Right renal pelvis (tissue), 4 donors: ENCODE measurements at regions not wholly inside any gene's neighbourhood (a gene's known extent, or its start where the extent isn't known, plus 50 kb on each side); places are given as distances from the start of the nearest gene placed in this dataset.
"Not testable (repeated sequence)": the region's sequence is repeated elsewhere in the genome, so short reads cannot be mapped to it uniquely, and the experiment has no call there.

Source experiments
- DNase-seq, 4 donors: peaks; one replicate each; pipeline ENCODE4 v3.0.0-alpha.2; 2013; ENCODE audit warnings: low read depth in 4 of 4, low spot score in 3 of 4, missing footprints in 1 of 4

DNA sequence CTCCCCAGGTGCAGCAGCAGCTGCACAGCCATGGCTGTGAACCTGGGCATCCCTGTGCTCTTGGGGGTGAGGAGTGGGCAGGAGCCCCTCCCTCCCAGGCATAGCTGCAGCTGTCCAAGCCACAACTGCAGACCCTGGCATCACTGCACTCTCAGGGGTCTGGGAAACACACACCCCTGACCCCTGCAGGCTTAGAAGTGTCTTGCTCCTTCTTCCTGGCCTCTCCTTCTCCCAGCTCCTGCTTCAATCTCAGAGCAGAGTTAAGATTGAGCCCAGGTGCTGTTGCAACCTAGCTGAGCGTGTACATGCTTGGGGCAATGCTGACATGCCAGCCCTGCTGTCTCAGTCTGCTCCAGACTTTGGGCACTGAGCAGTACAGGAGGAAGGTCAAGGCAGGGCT, 833.6 kb downstream of the FLRT2 start:
- DNase-seq = no peak

DNA sequence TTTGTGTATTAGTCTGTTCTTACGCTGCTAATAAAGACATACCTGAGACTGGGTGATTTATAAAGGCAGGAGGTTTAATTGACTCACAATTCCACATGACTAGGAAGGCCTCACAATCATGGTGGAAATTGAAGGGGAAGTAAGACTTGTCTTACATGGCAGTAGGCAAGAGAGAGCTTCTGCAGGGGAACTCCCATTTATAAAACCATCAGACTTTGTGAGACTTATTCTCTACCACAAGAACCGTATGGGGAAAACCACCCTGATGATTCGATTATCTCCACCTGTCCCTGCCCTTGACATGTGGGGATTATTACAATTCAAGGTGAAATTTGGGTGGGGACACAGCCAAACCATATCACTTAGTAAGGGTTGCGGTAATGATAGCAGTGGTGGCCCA, 833.1 kb downstream of the FLRT2 start:
- DNase-seq = no peak

DNA sequence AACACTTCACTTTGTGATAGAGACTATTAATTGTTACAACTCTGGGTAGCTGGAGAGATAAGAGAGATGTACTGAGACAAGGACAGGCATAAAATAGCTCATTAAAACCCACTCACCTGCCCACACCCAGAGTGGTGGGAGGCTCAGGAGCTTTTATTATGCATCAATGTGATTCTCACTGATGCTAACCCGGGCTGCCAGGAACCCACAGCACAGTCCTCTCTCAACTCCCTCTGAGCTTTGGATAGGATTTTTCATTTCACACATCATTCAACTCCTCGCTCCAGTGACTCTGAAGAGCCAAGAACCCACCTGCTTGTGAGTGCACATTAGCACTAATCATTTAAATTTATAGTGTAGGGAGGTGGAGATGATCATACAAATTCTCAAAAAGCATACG, 827.9 kb downstream of the FLRT2 start:
- DNase-seq = peak in 2 of 4 donors; percentile 14 to 20

DNA sequence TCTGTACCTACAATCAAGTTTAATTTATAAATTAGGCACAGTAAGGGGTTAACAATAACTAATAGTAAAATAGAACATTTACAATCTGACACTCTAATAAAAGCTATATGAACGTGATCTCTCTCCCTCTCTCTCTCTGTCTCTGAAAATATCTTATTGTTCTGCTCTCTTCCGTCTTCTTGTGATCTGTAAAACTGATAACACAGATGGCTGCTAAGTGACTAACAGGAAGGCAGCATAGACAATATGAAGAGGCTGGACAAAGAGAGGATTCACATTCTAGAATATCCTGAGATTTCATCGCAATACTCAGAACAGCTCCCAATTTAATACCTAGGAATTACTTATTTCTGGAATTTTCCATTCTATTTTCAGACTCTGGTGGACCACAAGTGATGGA, 827.2 kb downstream of the FLRT2 start:
- DNase-seq = no peak

DNA sequence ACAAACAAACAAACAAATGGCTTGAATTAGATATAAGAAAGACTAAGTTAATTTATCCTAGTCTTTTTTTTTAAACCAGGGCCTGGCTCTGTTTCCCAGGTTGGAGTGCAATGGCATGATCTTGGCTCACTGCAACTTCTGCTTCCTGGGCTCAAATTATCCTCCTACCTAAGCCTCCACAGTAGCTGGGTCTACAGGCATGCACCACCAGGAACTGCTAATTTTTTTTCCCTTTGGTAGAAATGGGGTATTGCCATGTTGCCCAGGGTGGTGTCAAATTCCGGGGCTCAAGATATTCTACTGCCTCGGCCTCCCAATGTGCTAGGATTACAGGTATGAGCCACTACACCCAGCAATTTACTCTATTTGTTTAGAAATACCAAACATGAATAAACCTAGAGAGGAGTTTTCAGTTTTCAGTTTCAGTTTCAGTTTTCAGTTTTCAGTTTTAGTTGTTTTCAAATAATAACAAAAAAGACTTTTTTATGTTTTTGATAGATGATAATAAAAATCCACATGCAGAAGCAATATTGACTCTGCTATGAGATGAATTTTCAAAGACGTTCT, 817.0 kb downstream of the FLRT2 start:
- DNase-seq = no peak

DNA sequence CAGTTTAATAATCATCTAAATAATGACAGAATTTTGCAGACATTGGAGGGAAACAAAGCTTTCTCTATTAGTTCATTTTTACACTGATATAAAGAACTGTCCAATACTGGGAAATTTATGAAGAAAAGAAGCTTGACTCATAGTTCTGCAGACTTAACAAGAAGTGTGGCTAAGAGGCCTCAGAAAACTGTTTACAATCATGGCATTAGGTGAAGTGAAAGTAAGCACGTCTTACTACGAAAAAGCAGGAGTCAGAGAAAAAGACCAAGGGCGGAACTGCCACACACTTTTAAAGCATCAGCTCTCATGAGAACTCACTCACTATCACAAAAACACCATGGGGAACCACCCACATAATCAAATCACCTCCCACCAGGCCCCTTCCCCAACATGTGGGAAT, 804.4 kb downstream of the FLRT2 start:
- DNase-seq = no peak

DNA sequence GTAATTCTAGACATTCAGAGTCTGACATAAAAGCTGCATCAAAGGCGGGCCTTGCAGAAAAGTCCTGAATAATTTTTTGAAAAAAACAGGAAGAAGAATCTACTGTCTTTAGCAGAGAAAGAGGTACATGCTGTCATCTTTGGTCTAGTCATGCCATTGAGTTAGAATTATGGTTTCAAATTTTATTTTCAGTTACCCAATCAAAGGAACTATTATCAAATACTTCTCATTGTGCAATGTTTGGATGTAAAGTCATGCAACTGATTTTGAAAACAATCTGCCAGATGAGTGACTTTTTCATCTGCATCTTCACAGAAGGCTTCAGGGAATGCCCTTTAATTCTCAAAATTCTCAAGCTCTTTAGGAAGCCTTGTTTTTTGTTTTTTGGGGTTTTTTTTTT, 803.5 kb downstream of the FLRT2 start:
- DNase-seq = no peak

DNA sequence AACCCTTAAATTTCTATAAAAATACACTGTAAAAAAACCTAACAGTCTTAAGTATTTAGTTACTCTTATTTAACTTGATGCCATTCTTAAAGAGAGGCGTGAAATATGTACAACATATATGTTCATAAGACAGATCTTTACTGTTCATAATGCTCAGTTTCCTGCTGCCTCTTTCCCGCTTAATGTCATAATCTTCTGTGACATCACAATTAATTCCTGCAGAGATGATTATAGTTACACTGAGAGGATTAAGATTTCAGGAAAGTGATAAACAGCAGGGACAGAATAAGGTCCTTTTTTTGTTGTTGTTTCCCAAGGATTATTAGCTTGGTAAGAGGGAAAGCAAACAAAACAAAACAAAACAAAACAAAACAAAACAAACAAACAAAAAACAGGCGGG, 801.4 kb downstream of the FLRT2 start:
- no peak for DNase-seq

DNA sequence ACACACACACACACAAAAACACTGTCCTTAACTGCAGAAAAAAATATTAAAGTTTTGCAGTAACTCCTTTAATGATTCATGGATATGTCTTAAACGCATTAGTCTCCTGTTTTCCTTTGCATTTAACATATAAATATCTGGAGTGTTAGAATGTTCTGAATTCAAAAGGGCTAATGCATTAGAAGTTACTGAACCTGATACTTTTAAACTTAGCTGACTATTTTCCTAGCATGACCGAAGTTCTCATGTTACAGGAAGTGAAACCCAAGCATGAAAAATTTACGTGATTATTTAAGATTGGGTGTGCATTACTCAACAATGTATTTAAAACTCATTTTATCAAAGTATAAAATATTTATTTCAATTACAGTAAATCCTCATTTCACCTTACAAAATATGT, 791.2 kb downstream of the FLRT2 start:
- DNase-seq = peak in 2 of 4 donors; percentile 18 to 20

DNA sequence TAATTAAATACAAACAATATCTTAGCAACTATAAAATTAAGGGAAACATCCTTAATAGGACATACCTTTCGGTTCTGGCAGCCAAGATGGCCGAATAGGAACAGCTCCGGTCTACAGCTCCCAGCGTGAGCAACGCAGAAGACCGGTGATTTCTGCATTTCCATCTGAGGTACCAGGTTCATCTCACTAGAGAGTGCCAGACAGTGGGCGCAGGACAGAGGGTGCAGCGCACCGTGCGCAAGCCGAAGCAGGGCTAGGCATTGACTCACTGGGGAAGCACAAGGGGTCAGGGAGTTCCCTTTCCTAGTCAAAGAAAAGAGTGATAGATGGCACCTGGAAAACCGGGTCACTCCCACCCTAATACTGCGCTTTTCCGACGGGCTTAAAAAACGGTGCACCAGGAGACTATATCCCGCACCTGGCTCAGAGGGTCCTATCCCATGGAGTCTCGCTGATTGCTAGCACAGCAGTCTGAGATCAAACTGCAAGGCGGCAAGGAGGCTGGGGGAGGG, 782.3 kb downstream of the FLRT2 start:
- not testable (repeated sequence) for DNase-seq

DNA sequence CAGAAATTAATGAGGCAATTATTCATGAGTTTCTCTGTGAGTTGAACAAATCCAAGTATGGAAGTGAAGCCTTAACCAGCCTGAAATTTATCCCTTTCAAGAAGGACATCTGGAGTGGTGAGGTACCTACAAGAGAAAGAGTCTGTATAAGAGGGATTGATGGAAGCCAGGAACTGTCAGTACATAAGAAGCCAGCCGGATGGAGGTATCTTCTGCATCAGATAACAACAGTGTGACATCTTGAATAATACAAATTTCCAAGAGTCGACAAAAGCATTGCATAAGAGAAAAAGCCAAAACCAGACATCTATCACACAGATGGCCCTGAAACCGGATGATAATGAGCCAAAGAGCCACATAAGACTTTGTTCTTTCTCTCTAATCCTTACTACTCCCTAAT, 781.2 kb downstream of the FLRT2 start:
- DNase-seq = no peak

DNA sequence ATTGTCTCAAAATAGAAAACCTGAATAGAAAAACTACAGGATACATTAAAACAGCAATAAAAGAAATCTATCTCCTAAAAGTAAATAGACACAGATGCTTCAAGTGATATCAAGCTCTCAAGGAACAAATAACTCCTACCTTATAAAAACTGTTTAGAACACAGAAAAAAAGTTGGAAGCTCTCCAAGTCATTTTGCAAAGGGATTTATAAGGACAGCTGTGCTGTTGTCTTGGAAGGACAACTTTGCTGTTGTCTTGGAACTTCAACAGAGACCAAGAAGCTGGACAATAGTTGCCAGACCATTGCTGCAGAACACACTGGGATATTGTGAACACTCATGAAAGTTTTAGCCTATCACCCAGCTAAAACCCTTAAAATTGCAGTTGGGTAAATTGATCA, 780.7 kb downstream of the FLRT2 start:
- no peak for DNase-seq

DNA sequence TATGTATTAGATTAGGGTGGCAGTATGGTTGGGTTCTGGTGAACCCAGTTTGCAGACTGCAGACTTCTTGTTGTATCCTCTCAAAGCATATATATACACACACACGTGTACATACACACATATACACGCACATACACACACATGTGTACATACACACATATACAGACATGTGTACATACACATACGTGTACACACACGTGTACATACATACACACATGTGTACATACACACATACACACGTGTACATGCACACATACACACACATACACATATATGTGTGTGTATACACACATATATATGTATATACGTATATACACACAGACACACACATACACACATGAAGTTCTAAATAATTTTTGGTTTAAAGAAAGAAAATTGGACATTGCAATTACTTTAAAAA, 780.2 kb downstream of the FLRT2 start:
- no peak for DNase-seq

DNA sequence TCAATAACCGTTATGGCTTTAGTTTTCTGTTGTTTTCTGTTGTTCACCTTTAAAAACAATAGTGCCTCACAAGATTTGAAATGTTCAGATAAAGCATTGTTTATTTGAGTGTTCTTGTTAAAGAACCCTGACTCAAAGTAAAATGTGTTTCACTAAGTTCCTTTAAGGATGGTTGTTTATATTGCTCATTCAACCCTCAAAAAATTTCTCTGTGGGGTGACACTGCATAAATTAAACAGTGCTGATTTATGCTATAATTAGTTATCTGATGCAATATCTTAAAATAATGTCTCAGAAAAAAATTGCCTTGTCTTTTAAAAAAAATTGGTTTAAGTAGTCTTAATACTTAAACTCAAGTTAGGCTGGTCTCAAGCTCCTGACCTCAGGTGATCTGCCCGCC, 775.1 kb downstream of the FLRT2 start:
- no peak for DNase-seq

DNA sequence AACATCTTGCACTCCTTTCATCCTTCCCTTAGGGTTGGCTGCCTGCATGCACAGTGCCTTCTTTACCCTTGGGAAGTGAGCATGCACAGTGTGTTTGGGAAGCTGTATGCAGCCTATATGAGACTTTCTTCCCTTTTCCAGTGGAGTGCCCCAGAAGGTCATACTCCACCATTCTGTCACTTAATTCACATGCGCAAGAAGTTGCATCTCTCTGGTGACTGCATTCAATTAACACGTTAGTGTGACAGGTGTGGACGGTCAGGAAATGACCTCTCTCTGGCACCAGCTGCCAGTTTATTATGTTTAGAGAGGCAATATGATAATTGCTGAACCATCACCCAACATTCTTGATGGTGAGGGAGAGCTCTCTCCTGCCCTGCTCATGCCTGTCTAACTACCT, 770.0 kb downstream of the FLRT2 start:
- DNase-seq = no peak

DNA sequence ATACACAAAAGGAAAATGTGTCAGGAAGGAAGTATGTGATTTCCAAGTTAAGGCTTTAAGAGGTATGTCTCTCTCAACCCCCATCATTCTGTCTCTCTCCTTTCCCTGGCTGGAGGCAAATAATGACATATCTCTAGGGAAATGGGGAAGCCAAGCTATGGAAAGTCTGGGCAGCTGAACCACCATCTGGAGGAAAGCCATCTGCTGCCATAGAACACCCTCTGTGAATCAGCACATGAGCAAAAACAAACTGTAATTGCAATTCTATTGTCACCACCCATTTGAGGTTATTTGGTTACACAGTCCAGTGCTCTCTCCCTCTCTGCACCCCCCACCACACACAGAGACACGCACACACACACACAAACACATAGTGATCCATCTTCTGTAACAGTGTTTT, 766.2 kb downstream of the FLRT2 start:
- DNase-seq = no peak

DNA sequence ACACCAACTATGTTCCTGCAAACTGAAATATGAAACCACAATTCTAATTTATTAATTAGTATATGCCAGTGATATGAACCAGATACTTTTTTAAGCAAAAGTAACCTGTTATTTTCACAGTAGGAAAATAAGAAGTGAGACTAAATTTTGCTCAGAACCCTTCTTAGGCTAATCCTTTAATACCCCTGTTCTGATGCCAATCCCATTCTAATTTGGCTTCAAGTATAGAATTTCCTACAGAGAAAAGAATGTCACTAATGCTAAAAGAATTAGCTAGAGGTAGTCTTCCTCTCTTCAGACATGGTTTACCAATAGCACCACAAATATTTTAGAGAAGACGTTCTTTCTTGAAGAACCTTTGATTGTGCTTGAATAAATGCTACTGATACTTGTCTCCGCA, 758.4 kb downstream of the FLRT2 start:
- no peak for DNase-seq

DNA sequence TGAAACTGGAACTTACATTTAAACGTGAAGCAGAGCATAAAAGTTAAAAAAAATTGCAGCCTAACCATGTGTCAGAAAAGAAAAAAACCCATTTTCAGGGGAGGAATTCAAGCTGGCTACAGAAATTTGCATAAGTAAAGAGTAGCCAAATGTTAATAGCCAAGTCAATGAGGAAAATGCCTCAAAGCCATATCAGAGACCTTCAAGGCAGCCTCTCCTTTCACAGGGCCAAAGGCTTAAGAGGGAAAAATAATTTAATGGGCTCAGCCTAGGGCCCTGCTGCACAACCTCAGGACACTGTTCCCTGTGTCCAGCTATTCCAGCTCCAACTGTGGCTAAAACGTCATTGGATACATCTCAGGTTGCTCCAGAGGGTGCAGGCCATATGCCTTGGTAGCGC, 749.5 kb downstream of the FLRT2 start:
- no peak for DNase-seq

DNA sequence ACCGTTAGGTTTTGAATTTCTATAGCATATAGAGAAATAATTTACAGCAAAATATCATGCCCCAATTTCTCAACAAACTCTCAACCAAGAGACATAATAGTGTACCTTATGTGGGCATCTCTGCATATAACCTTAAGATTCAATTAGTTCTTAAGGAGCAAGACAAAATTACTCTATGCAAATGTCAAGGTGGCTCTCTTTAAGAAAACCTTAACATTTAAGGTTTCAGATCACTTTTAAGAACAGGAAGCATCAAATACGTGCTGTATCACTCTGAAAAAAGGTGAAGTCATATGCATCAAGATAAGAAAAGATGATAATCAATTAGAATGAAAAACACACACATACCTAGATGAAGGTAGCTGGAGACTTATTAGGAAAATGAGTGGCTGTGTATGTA, 728.0 kb downstream of the FLRT2 start:
- no peak for DNase-seq

DNA sequence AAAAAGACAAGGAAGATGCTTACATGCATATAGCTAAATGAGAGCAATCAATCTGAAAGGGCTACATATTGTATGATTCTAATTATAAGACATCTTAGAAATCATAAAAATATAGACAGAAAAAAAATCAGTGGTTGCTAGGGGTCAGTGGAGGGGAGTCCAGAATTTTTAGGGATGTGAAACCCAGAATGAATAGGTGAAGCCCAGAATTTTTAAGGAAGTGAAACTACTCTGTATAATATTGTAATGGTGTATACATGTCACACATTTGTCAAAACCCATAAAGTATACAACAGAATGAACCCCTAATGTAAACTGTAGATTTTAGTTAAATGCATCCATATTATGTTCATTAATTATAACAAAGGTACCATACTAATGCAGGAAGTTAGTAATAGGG, 713.2 kb downstream of the FLRT2 start:
- DNase-seq = no peak

DNA sequence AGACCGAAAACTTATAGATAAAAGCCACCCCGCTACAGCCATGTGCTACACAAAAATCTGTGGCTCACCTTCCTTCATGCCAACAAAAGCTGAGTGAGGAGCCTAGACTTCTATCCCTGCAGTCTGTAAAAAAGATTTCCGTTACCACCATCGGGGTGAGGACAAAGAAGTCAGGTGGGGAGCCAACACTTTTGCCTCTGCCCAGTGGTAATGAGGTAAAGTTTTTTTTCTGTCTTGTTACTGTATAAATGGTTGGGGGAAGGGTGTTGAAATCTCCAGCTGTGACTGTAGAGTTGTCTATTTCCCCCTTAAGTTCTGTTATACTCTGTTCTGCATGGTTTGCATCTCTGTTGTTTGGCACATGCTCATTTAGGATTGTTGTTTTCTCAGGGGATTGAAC, 707.8 kb downstream of the FLRT2 start:
- DNase-seq = no peak

DNA sequence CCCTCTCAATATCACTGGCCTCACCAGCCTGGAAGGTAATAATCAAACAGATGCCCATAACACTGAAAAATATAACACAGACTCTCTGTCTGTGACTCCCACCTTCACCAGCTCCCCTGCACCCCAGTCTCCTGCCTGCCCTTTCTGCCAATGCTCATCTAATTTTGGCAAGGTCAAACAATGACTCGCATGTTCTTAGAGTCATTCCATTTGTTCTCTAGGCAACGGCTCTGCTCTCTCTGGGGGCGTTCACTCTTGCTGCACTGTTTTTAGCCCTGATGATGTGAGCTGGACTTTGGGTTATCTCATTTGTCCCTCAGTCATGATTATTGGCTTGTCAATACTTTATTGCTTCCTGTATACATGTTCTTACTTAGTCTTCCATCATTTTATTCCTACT, 691.8 kb downstream of the FLRT2 start:
- no peak for DNase-seq

DNA sequence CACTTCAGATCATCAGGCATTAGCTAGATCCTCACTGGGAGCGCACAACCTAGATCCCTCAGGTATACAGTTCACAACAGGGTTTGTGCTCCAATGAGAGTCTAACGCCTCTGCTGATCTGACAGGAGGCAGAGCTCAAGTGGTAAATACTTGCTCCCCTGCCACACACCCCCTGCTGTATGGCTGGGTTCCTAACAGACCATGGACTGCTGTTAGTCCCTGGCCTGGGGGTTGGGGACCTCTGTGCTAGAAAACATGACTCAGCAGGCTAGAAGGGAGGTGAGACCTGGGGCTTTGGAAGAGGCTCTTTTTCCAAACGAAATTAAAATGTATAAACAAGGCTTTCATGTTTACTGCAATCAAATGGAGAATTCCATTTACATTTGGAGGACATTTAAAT, 691.1 kb downstream of the FLRT2 start:
- no peak for DNase-seq
